ENCODE measurements at regions not wholly inside any gene's neighbourhood (a gene's known extent, or its start where the extent isn't known, plus 50 kb on each side); places are given as distances from the start of the nearest gene placed in this dataset.

DNA sequence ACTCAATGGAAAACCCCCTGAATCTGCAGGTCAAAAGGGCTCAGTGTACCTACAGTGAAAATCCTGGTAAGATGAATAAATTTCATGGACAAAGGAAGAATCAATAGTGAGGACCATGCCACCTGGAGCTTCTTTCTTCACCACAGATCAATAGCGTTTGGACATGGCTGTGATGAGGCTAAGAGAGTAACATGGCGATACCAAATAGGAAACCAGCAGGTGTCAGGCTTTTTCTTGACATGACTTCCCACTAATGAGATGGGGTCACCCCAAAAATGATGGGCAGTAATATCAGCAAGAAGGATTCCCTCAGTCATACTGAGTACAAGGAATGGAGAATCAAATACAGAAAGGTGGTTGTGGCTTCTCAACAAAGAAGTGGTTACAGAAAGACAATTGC is 208.5 kb upstream of the PLPPR1 start:
- no peak for TF ChIP-seq YY1 (IDR thresholded peaks at IDR 0.05; ENCODE audit: insufficient read depth, insufficient read length)
- TF ChIP-seq ZNF274 (IDR thresholded peaks at IDR 0.05; ENCODE audit: low read depth, low read length), result no peak
